H1 (cell line): ENCODE measurements at regions not wholly inside any gene's neighbourhood (a gene's known extent, or its start where the extent isn't known, plus 50 kb on each side); places are given as distances from the start of the nearest gene placed in this dataset.

Experiments used
- CTCF ChIA-PET: fragments of 300-600 bp; sonication (Branson Sonifier 250); formaldehyde crosslinking; loops from one replicate; lab custom pipeline; 2021; ENCODE audit not compliant: partially characterized antibody; lab: Charles Lee
- POLR2A ChIA-PET: fragments of 300-600 bp; sonication (Branson Sonifier 250); formaldehyde crosslinking; loops from one replicate; lab custom pipeline; 2021; ENCODE audit warnings: inconsistent platforms; ENCODE audit not compliant: partially characterized antibody; lab: Charles Lee
- DNase-seq, 2 experiments: peaks; one replicate each; pipeline versions ENCODE4 v3.0.0 to v3.0.0-alpha.2; 2010 to 2022; ENCODE audit warnings: low spot score in 2 of 2, low read depth in 1 of 2, mixed read lengths in 1 of 2
- FAIRE-seq: peaks from 2 replicates; lab custom pipeline; 2011; peaks lifted over from hg19 to GRCh38; lab: Jason Lieb, UNC
- H2AFZ ChIP-seq: 2 replicates; pipeline ENCODE4 v1.8.1; 2012; ENCODE audit warnings: low read length, inconsistent platforms
- H2AK5ac ChIP-seq: 2 replicates; pipeline ENCODE4 v1.6.1; 2013; ENCODE audit warnings: low read depth, low read length
- H2BK120ac ChIP-seq: replicated peaks from 2 replicates; pipeline ENCODE3; 2013; ENCODE audit warnings: low read depth, low read length, inconsistent platforms
- H2BK12ac ChIP-seq: 2 replicates; pipeline ENCODE4 v1.6.1; 2013; ENCODE audit warnings: low read depth, low read length
- H2BK15ac ChIP-seq: 2 replicates; pipeline ENCODE4 v1.6.1; 2013; ENCODE audit warnings: low read length
- H2BK20ac ChIP-seq: 2 replicates; pipeline ENCODE4 v1.6.1; 2013; ENCODE audit warnings: low read length
- H2BK5ac ChIP-seq: 2 replicates; pipeline ENCODE4 v1.6.1; 2013; ENCODE audit warnings: low read depth, low read length
- H3K14ac ChIP-seq: 2 replicates; pipeline ENCODE4 v1.6.1; 2013; ENCODE audit warnings: inconsistent platforms; ENCODE audit not compliant: insufficient read length
- H3K18ac ChIP-seq: 2 replicates; pipeline ENCODE4 v1.6.1; 2013; ENCODE audit warnings: low read length; ENCODE audit errors: extremely low read depth
- H3K23ac ChIP-seq: 2 replicates; pipeline ENCODE4 v1.6.1; 2013; ENCODE audit warnings: inconsistent platforms; ENCODE audit not compliant: insufficient read length
- H3K23me2 ChIP-seq: 2 replicates; pipeline ENCODE4 v1.6.1; 2013; ENCODE audit warnings: low read depth, low read length
- H3K27ac ChIP-seq: 2 replicates; pipeline ENCODE4 v1.6.1; 2011; ENCODE audit warnings: low read depth, low read length, inconsistent platforms
- H3K27me3 ChIP-seq, 4 experiments: replicated peaks in 1 of 4; 1 replicate in 1 of 4; 2 replicates in 3 of 4; pipeline versions ENCODE4 v1.6.1 to v1.8.1; 2011 to 2013; ENCODE audit warnings: low read length in 3 of 4, mild to moderate bottlenecking in 3 of 4, inconsistent platforms in 2 of 4, mixed read lengths in 2 of 4, moderate library complexity in 1 of 4; ENCODE audit not compliant: control insufficient read depth in 3 of 4, insufficient read depth in 3 of 4; ENCODE audit errors: extremely low read depth in 1 of 4
- H3K36me3 ChIP-seq, 4 experiments: 2 replicates each; pipeline versions ENCODE4 v1.6.1 to v1.8.1; 2011 to 2013; ENCODE audit warnings: mild to moderate bottlenecking in 4 of 4, low read length in 3 of 4, moderate library complexity in 2 of 4, control low read depth in 1 of 4, inconsistent platforms in 1 of 4; ENCODE audit not compliant: insufficient read depth in 4 of 4, control insufficient read depth in 2 of 4
- H3K4ac ChIP-seq: replicated peaks from 2 replicates; pipeline ENCODE3; 2013; ENCODE audit warnings: low read length, low read depth, mixed read lengths, inconsistent platforms; ENCODE audit not compliant: insufficient read length
- H3K4me1 ChIP-seq, 4 experiments: replicated peaks in 1 of 4; 1 replicate in 1 of 4; 2 replicates in 3 of 4; pipeline versions ENCODE4 v1.6.1 to v1.8.1; 2011 to 2013; ENCODE audit warnings: low read length in 3 of 4, inconsistent platforms in 2 of 4, mixed read lengths in 1 of 4; ENCODE audit not compliant: insufficient read depth in 4 of 4, control insufficient read depth in 3 of 4
- H3K4me2 ChIP-seq, 2 experiments: 2 replicates each; pipeline versions ENCODE4 v1.6.1 to v1.8.1; 2011 to 2013; ENCODE audit warnings: low read depth in 2 of 2, low read length in 2 of 2, control low read depth in 1 of 2, inconsistent platforms in 1 of 2, mild to moderate bottlenecking in 1 of 2; ENCODE audit not compliant: insufficient read depth in 1 of 2
- H3K4me3 ChIP-seq, 4 experiments: fragments of 200-600, 300-600 bp in 1 of 4; sonication (generic), shearing (Covaris generic), sonication (Bioruptor Twin) in 1 of 4; 2 replicates each; pipeline versions ENCODE4 v1.5.1 to v1.8.1; 2011 to 2016; ENCODE audit warnings: low read length in 4 of 4, low read depth in 3 of 4, control low read depth in 2 of 4, inconsistent platforms in 2 of 4, mild to moderate bottlenecking in 2 of 4, mixed read lengths in 1 of 4, moderate library complexity in 1 of 4; ENCODE audit not compliant: insufficient read depth in 2 of 4; ENCODE audit errors: extremely low read depth in 1 of 4
- H3K56ac ChIP-seq: replicated peaks from 2 replicates; pipeline ENCODE3; 2013; ENCODE audit warnings: low read depth, mild to moderate bottlenecking, mixed read lengths, low read length, inconsistent platforms; ENCODE audit not compliant: insufficient read length
- H3K79me1 ChIP-seq: 2 replicates; pipeline ENCODE4 v1.6.1; 2013; ENCODE audit warnings: low read depth, low read length, control low read depth
- H3K79me2 ChIP-seq, 2 experiments: 2 replicates each; pipeline versions ENCODE4 v1.6.1 to v1.8.1; 2012 to 2013; ENCODE audit warnings: low read length in 2 of 2, mild to moderate bottlenecking in 2 of 2, inconsistent platforms in 1 of 2; ENCODE audit not compliant: insufficient read depth in 2 of 2, control insufficient read depth in 1 of 2
- H3K9ac ChIP-seq, 4 experiments: replicated peaks in 1 of 4; 1 replicate in 1 of 4; 2 replicates in 3 of 4; pipeline versions ENCODE4 v1.6.1 to v1.8.1; 2011 to 2013; ENCODE audit warnings: low read depth in 3 of 4, low read length in 3 of 4, control low read depth in 2 of 4, mild to moderate bottlenecking in 2 of 4, moderate library complexity in 2 of 4, inconsistent platforms in 1 of 4; ENCODE audit errors: extremely low read depth in 1 of 4
- H3K9me3 ChIP-seq, 2 experiments: 2 replicates each; pipeline versions ENCODE4 v1.6.1 to v1.8.1; 2012 to 2013; ENCODE audit warnings: mild to moderate bottlenecking in 2 of 2, moderate library complexity in 2 of 2, control low read depth in 1 of 2, inconsistent platforms in 1 of 2, low read depth in 1 of 2, low read length in 1 of 2, mixed read lengths in 1 of 2; ENCODE audit not compliant: insufficient read depth in 2 of 2
- H4K20me1 ChIP-seq, 2 experiments: replicated peaks in 1 of 2; 2 replicates each; pipeline versions ENCODE3 to v1.8.1; 2011 to 2013; ENCODE audit warnings: inconsistent platforms in 2 of 2, low read length in 2 of 2, mild to moderate bottlenecking in 1 of 2; ENCODE audit not compliant: insufficient read depth in 2 of 2, control insufficient read depth in 1 of 2
- H4K5ac ChIP-seq: 2 replicates; pipeline ENCODE4 v1.6.1; 2013; ENCODE audit warnings: low read length, low read depth, mixed read lengths, inconsistent platforms; ENCODE audit not compliant: insufficient read length
- H4K8ac ChIP-seq: 2 replicates; pipeline ENCODE4 v1.8.0; 2013; ENCODE audit warnings: mild to moderate bottlenecking, moderate library complexity, low read length, inconsistent platforms; ENCODE audit not compliant: insufficient read depth; ENCODE audit errors: extremely low read depth
- H4K91ac ChIP-seq: replicated peaks from 2 replicates; pipeline ENCODE3; 2013; ENCODE audit warnings: low read length, mixed read lengths, inconsistent platforms; ENCODE audit not compliant: insufficient read length
- ATF3 ChIP-seq: IDR thresholded peaks from 2 replicates; pipeline ENCODE4 v1.6.1; 2011; ENCODE audit warnings: low read depth, mild to moderate bottlenecking, low read length; ENCODE audit not compliant: insufficient read depth
- CBX8 ChIP-seq: fragments of 300-800, 300-1000 bp; sonication (generic); IDR thresholded peaks from 2 replicates; pipeline ENCODE4 v1.7.1; 2016; ENCODE audit warnings: low read depth, low read length, borderline replicate concordance
- HDAC6 ChIP-seq: IDR thresholded peaks from one replicate; pipeline ENCODE4 v1.7.1; 2012; ENCODE audit warnings: low read depth, mild to moderate bottlenecking, inconsistent platforms, low read length, moderate library complexity
- NANOG ChIP-seq: IDR thresholded peaks from 2 replicates; pipeline ENCODE4 v1.6.1; 2011; ENCODE audit warnings: low read length, low read depth, mild to moderate bottlenecking, inconsistent platforms; ENCODE audit not compliant: insufficient read depth, poor library complexity, severe bottlenecking
- RXRA ChIP-seq: IDR thresholded peaks from 2 replicates; pipeline ENCODE4 v1.6.1; 2011; ENCODE audit warnings: low read depth, mild to moderate bottlenecking, low read length, moderate library complexity; ENCODE audit not compliant: insufficient read depth
- SP1 ChIP-seq: IDR thresholded peaks from 2 replicates; pipeline ENCODE4 v1.6.1; 2011; ENCODE audit warnings: low read depth, low read length
- WGBS, 2 experiments: shearing (Covaris generic) in 1 of 2; methylation state at CpG; one replicate each; pipeline versions ENCODE4 v1.1.6 to v1.1.7; 2013 to 2015; ENCODE audit warnings: low lambda C conversion rate in 2 of 2, mixed read lengths in 2 of 2, inconsistent platforms in 1 of 2, low coverage in 1 of 2, missing lambda C conversion rate in 1 of 2; ENCODE audit not compliant: insufficient replicate concordance in 2 of 2, insufficient coverage in 1 of 2, insufficient read length in 1 of 2; ENCODE audit errors: extremely low coverage in 1 of 2, missing lambda C conversion rate in 1 of 2; 5-methylcytosine and 5-hydroxymethylcytosine counted together
- TF ChIP-seq, protein P1 (sequence below), 3 experiments: IDR thresholded peaks; 1 replicate in 2 of 3; 2 replicates in 1 of 3; pipeline versions ENCODE4 v1.5.1 to v1.6.1; 2011; ENCODE audit warnings: low read length in 3 of 3, mild to moderate bottlenecking in 3 of 3, inconsistent platforms in 2 of 3, low read depth in 1 of 3, moderate library complexity in 1 of 3; ENCODE audit not compliant: insufficient read depth in 1 of 3; ENCODE audit errors: control extremely low read depth in 1 of 3

GRCh38 chr9:25254051-25254450 lies 424.2 kb downstream of the TUSC1 start:
- Histone ChIP-seq H3K4me2 (no peak overlapping the region), H3K4me3 (no peak overlapping the region), H4K20me1 (no peaks in the 10 kb centered on the region), H3K27ac (no peak overlapping the region), H2AK5ac (no peak overlapping the region), H3K18ac (no peak overlapping the region), H3K36me3 (no peaks in the 10 kb centered on the region), H3K23me2 (no peaks in the 10 kb centered on the region), H2BK5ac (no peak overlapping the region), H2BK12ac (no peak overlapping the region), H3K9me3 (peaks cover 3 to 4% of the 10 kb centered on the region in 2 experiments; a peak in 2 of 4 replicates), H3K23ac (no peak overlapping the region), H2AFZ (no peak overlapping the region), H2BK20ac (no peak overlapping the region), H4K5ac (no peak overlapping the region), H3K4ac (no peak overlapping the region), H3K14ac (no peak overlapping the region), H4K8ac (no peak overlapping the region), H3K79me2 (no peaks in the 10 kb centered on the region), H3K79me1 (no peaks in the 10 kb centered on the region), H3K27me3 (no peaks in the 10 kb centered on the region), H3K56ac (no peak overlapping the region), H3K4me1 (no peaks in the 10 kb centered on the region), H2BK15ac (no peak overlapping the region), H4K91ac (no peak overlapping the region), H2BK120ac (no peak overlapping the region), H3K9ac (no peak overlapping the region)
- 81% methylated on average over 2 of the region's 2 CpGs; no CpG with 5 or more reads in 1 of the 2 experiments for WGBS, 2 experiments
- ChIA-PET CTCF (no interaction called here), POLR2A (no interaction called here)
- DNase-seq (no peak), FAIRE-seq (no peak)
- no peak for TF ChIP-seq HDAC6
- TF ChIP-seq NANOG = no peak
- TF ChIP-seq RXRA = no peak
- TF ChIP-seq, protein P1, sequence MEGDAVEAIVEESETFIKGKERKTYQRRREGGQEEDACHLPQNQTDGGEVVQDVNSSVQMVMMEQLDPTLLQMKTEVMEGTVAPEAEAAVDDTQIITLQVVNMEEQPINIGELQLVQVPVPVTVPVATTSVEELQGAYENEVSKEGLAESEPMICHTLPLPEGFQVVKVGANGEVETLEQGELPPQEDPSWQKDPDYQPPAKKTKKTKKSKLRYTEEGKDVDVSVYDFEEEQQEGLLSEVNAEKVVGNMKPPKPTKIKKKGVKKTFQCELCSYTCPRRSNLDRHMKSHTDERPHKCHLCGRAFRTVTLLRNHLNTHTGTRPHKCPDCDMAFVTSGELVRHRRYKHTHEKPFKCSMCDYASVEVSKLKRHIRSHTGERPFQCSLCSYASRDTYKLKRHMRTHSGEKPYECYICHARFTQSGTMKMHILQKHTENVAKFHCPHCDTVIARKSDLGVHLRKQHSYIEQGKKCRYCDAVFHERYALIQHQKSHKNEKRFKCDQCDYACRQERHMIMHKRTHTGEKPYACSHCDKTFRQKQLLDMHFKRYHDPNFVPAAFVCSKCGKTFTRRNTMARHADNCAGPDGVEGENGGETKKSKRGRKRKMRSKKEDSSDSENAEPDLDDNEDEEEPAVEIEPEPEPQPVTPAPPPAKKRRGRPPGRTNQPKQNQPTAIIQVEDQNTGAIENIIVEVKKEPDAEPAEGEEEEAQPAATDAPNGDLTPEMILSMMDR (IDR thresholded peaks at IDR 0.05; ENCODE audit: control extremely low read depth in 1 of 3, insufficient read depth in 1 of 3, low read depth in 1 of 3, low read length in 3 of 3) = no peak
- no peak for TF ChIP-seq CBX8
- no peak for TF ChIP-seq SP1
- TF ChIP-seq ATF3 = no peak
